HG03571 (cell line): ENCODE measurements at regions not wholly inside any gene's neighbourhood (a gene's known extent, or its start where the extent isn't known, plus 50 kb on each side); places are given as distances from the start of the nearest gene placed in this dataset.

Experiments
- ATAC-seq: cut with Tn5 transposase; IDR thresholded peaks from one replicate; pipeline ENCODE4 v1.9.1; 2021; ENCODE audit not compliant: unreplicated experiment

- no peak for ATAC-seq
These were observed 494.1 kb downstream of the CENPC start for GRCh38 chr4:67051000-67051789.

GRCh38 chr4:67049446-67049845 is 495.9 kb downstream of the CENPC start:
- no peak for ATAC-seq

- no peak for ATAC-seq
These were observed 496.8 kb downstream of the CENPC start for GRCh38 chr4:67048530-67048929.

GRCh38 chr4:67040315-67040714 is 505.0 kb downstream of the CENPC start:
- ATAC-seq: no peak

DNA sequence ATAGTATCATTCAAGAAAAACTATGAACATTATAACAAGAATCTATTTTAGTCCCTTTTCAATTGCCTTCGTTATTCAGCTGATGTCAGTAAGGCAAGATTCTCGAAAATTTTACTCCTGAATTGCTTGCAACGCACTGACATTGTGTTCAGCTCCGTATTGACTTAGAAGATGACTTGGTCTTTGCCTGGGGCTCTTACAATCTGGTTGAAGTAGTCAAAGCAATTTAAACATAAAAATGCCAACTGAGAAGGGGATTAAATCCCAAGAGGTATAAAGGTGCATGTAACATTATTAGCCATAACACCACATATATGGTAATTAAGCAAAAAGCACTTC is 507.1 kb downstream of the CENPC start:
- no peak for ATAC-seq

GRCh38 chr4:67037504-67038227 is 507.6 kb downstream of the CENPC start:
- ATAC-seq: no peak

- no peak for ATAC-seq
These were observed 508.5 kb downstream of the CENPC start for GRCh38 chr4:67036791-67037190.

GRCh38 chr4:67035986-67036385 is 509.3 kb downstream of the CENPC start:
- no peak for ATAC-seq

DNA sequence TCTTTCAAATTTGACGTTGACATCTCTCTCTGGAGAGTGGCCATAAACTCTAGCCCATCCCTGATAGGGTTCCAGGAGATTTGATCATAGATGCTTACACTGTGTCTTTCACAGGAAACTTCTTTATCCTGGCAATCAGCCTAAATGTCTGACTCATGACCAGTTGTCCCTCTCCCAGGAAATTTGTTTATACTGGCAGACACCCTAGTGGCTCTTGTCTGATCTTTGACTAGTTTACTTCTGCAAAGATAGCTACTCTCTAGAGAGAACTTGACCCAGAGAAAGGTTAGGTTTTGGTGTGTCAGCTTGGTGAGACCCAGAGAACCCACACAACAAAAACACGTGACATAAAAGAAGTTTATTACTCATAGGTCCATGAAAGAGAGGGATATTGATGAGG is 509.8 kb downstream of the CENPC start:
- no peak for ATAC-seq

GRCh38 chr4:67030636-67031035 is 514.7 kb downstream of the CENPC start:
- no peak for ATAC-seq

DNA sequence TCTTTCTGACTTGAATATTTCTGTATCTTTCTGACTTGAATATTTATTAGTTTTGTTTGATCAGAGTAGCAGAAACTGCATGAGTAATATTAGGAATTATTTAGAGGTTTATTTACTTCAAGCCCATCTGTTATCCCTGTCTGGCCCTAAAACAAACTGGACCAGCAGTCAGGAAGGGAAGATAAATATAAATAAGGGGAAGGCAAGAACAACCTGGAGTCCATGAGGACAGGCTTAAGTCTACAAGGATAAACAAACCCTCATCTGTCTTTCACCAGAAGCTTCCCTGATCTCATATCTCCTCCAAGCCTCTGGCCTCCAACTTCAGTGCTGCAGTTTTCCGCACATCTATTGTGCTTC is 524.9 kb downstream of the CENPC start:
- ATAC-seq: no peak

DNA sequence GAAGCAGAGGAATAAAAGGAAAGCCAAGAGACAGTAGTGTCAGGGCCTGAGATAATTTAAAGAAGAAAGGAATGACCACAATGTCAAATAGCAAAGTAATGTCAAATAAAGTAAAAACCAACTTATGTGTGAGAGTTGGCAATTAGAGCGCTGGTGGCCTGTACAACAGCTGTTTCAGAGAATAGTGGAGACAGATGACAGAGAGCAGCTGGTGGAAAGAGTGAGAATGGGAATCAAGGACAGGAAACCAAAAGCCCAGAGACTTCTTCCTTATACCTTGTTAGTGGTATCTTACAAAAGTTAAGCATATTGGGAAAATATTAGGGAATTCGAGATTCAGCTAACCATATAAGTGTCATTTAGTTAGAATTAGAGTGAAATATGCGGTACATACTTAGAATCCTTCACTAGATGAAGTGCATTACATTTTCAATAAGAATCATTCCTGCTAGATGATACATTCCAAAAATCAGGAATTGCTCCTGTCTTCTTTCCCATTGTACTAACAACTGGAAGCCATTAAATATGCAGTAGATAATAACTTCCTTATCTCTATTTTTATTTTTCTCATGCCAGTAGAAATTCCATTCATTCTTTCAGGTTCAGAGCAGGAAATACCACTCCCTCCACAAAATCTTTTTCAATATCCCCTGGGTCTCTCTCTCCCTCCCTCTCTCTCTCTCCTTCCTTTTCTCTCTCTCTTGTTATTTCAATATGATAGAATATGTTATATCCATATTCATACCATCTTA is 525.4 kb downstream of the CENPC start:
- no peak for ATAC-seq

DNA sequence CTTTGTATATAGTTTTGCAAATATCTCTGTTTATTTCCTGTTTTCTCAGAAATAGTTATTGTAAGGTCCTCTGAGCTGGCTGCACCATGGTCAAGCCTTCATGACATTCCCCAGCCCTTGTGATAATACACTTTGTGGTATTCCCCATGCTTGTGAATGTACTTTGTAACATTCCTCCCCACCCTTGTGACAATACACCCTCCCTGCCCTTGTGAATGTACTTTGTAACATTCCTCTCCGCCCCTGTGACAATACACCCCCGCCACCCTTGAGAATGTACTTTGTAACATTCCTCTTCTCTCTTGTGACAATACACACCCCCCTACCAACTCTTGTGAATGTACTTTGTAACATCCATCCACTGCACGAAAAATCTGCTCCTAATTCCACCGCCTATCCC is 530.7 kb downstream of the CENPC start:
- ATAC-seq: no peak

DNA sequence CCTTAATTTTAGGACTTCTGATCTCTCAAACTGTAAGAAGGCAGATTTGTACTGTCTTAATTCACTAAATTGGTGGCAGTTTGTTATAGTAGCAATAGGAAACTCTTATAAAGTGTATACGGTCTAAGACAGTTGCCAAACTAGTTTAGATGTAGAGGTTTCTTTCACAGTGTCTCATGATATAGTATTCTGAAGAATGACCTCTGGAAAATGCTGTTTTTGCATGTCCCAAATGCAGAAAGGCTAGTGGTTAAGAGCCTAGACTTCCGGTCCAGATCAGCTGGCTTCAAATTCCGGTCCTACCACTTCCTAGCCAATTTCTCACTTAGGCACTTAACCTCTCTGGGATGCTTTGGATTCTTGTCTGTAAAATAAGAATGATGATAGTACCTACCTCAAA is 538.5 kb downstream of the CENPC start:
- no peak for ATAC-seq

- ATAC-seq: no peak
These were observed 553.8 kb downstream of the CENPC start for GRCh38 chr4:66991521-66991920.

DNA sequence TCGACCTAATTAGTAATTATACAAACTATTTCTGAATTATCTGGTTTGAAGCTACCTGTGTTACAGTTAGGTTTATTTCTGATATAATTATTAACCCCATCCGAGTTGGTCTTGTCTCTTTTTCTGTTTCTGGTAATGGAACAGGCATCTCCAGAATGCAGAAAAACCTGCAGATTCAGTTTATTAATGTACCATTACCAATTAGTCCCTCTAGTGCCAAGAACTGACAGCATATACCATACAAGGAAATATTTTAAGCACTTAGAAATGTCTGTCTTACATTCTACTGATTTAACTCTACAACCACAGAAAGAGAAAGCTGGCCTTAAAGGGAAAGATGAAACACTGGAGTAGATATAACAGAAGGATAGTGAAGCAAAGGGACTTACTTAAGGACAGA is 570.6 kb downstream of the CENPC start:
- ATAC-seq: no peak

DNA sequence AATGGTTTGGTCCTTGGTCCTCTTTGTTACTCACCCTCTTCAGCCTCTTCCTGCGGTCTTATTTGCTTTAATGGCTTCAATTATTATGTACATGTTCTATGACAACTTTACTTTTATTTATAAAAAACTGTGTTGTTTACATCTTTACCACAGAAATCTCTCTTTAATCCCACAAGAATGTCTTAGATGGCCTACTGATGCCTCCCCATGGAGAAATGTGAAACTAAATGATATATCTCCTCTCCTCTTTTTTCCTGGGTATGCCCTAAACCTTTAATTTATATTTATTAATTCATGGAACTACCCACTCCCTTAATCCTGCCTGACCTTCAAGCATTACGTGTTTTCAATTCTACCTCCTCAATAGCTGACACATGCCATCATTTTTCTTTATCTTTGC is 573.2 kb downstream of the CENPC start:
- no peak for ATAC-seq

DNA sequence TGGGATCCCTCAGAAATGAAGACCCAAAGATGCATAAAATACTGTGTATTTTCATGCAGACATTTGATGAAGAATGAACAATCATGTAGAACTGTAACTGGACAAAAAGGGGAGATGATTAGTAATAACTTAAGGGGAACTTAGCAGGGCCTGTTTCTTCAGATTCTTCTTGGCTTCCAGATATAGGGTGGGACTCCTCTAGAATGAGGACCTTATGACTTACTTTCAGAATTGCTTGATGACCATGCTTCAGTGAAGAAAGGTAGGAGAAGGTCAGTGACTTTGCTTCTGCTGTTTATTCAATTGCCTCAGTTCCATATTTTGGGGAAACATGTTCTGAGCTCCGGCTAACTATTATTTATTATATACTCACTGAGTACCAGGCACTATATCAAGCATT is 580.8 kb downstream of the CENPC start:
- no peak for ATAC-seq

GRCh38 chr4:66963084-66963483 is 582.2 kb downstream of the CENPC start:
- ATAC-seq: no peak

DNA sequence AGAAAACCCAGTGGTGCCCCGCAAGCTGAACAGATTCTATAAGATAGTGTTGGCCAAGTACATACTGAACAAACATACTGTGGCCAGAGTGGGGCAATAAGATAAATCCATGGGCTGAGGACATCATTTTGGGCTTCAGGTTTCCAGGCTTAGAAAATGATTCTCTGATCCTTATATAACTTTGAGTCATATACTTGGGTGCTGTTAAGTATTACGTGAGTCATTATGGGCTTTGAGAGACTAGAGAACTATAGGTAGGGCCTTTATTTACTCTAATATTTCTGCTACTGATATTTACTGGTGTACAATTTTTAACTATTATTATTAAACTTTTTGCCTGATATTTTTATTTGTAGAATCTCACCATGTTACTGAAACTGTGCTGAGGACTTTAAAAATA is 586.1 kb downstream of the CENPC start:
- ATAC-seq: no peak

DNA sequence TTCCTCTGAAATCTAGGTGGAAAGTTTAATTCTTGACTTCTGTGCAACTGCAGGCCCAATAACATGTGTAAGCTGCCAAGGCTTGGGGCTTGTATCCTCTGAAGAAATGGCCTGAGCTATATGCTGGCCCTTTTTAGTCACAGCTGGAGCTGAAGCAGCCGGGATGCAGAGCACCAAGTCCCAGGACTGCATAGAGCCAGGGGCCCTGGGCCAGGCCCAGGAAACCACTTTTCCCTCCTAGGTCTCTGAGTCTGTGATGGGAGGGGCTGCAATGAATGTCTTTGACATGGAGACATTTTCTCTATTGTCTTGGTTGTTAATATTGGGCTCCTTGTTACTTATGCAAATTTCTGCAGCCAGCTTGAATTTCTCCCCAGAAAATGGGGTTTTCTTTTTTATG is 588.5 kb downstream of the CENPC start:
- ATAC-seq: no peak

DNA sequence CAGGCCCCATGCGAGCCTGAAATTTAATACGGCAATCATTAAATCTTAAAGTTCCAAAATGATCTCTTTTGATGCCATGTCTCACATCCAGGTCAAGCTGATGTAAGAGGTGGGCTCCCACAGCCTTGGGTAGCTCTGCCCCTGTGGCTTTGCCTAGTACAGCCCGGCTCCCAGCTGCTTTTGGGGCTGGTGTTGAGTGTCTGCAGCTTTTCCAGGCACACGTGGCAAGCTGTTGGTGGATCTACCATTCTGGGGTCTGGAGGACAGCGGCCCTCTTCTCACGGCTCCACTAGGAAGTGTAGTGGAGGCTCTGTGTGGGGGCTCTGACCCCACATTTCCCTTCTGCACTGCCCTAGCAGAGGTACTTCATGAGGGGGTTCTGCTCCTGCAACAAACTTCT is 588.9 kb downstream of the CENPC start:
- no peak for ATAC-seq
